Loucy (cell line): ENCODE measurements at regions not wholly inside any gene's neighbourhood (a gene's known extent, or its start where the extent isn't known, plus 50 kb on each side); places are given as distances from the start of the nearest gene placed in this dataset.
A peak's percentile ranks its signal among the peaks of the same experiment; 100 is the strongest.

ENCODE experiments used
- H2AFZ ChIP-seq: fragments of 200-600 bp; sonication (generic); 2 replicates; pipeline ENCODE4 v1.6.0; 2016; ENCODE audit warnings: antibody characterized with exemption, mild to moderate bottlenecking, low read length, moderate library complexity
- H3F3A ChIP-seq: fragments of 200-600 bp; 2 replicates; pipeline ENCODE4 v1.6.0; 2016; ENCODE audit warnings: antibody characterized with exemption, low read depth, mild to moderate bottlenecking
- H3K27me3 ChIP-seq: fragments of 200-600 bp; sonication (generic); 2 replicates; pipeline ENCODE4 v1.6.1; 2014; ENCODE audit warnings: low read length, mild to moderate bottlenecking; ENCODE audit not compliant: insufficient read depth, poor library complexity, severe bottlenecking
- H3K36me3 ChIP-seq: fragments of 200-600 bp; sonication (generic); 2 replicates; pipeline ENCODE4 v1.6.1; 2016; ENCODE audit warnings: low read length; ENCODE audit not compliant: insufficient read depth
- H3K4me1 ChIP-seq: fragments of 200-600 bp; sonication (generic); 2 replicates; pipeline ENCODE4 v1.5.1; 2014; ENCODE audit warnings: low read length, mild to moderate bottlenecking; ENCODE audit not compliant: insufficient read depth, poor library complexity, severe bottlenecking
- H3K4me2 ChIP-seq: fragments of 200-600 bp; sonication (generic); 2 replicates; pipeline ENCODE4 v1.6.0; 2014; ENCODE audit warnings: antibody characterized with exemption, low read length, low read depth, mild to moderate bottlenecking; ENCODE audit not compliant: poor library complexity, severe bottlenecking
- H3K4me3 ChIP-seq: fragments of 200-600 bp; sonication (generic); 2 replicates; pipeline ENCODE4 v1.5.1; 2014; ENCODE audit warnings: low read length, mild to moderate bottlenecking, mixed read lengths; ENCODE audit not compliant: poor library complexity, severe bottlenecking
- H3K79me2 ChIP-seq: fragments of 200-600 bp; sonication (generic); 2 replicates; pipeline ENCODE4 v1.6.1; 2014; ENCODE audit warnings: low read length; ENCODE audit not compliant: insufficient read depth
- H3K9ac ChIP-seq: fragments of 200-600 bp; sonication (generic); 2 replicates; pipeline ENCODE4 v1.6.0; 2014; ENCODE audit warnings: mild to moderate bottlenecking, low read depth, low read length, moderate library complexity; ENCODE audit not compliant: poor library complexity, severe bottlenecking
- H3K9me2 ChIP-seq: fragments of 200-600 bp; sonication (generic); replicated peaks from 2 replicates; pipeline ENCODE4 v1.6.1; 2016; ENCODE audit warnings: low read depth, low read length, mixed read lengths
- H3K9me3 ChIP-seq: fragments of 200-600 bp; sonication (generic); 2 replicates; pipeline ENCODE4 v1.6.1; 2014; ENCODE audit warnings: mild to moderate bottlenecking, antibody characterized with exemption, low read length, low read depth; ENCODE audit not compliant: insufficient read depth
- H4K20me1 ChIP-seq: fragments of 200-600 bp; sonication (generic); 2 replicates; pipeline ENCODE4 v1.6.0; 2014; ENCODE audit warnings: antibody characterized with exemption, low read length, mild to moderate bottlenecking; ENCODE audit not compliant: insufficient read depth, poor library complexity, severe bottlenecking
- CTCF ChIP-seq: fragments of 200-600 bp; sonication (generic); conservative IDR thresholded peaks from 2 replicates; pipeline ENCODE4 v1.5.1; 2014; ENCODE audit warnings: mild to moderate bottlenecking, antibody characterized with exemption, low read length
- EZH2phosphoT487 ChIP-seq: fragments of 200-600 bp; IDR thresholded peaks from 2 replicates; pipeline ENCODE4 v1.6.1; 2018; ENCODE audit warnings: antibody characterized with exemption, mild to moderate bottlenecking, moderate library complexity, borderline replicate concordance

GRCh38 chr3:59542276-59542675 is 492.5 kb upstream of the CFAP20DC start:
- Histone ChIP-seq H3K9me3 (no peaks in the 10 kb centered on the region), H3K4me1 (peaks cover 54% of the 10 kb centered on the region), H3F3A (no peaks in the 10 kb centered on the region; the same call in 1 of the 2 replicates), H3K36me3 (no peaks in the 10 kb centered on the region), H4K20me1 (no peaks in the 10 kb centered on the region), H3K27me3 (no peaks in the 10 kb centered on the region), H2AFZ (peak overlapping the region; percentile 21; the same call in 1 of the 2 replicates), H3K9me2 (no peaks in the 10 kb centered on the region), H3K4me3 (peak overlapping the region; percentile 10), H3K79me2 (no peaks in the 10 kb centered on the region), H3K4me2 (peak overlapping the region; percentile 54), H3K9ac (peak overlapping the region; percentile 21)
- TF ChIP-seq EZH2phosphoT487: no peak
- TF ChIP-seq CTCF: no peak

- no peaks in the 10 kb centered on the region; the same call in 1 of the 2 replicates for H3F3A ChIP-seq
- H3K79me2 ChIP-seq: no peaks in the 10 kb centered on the region
- H3K4me1 ChIP-seq: peaks cover 54% of the 10 kb centered on the region
- H3K4me3 ChIP-seq: no peak overlapping the region
- no peak overlapping the region for H3K9ac ChIP-seq
- no peaks in the 10 kb centered on the region for H3K36me3 ChIP-seq
- H3K27me3 ChIP-seq: no peaks in the 10 kb centered on the region
- no peaks in the 10 kb centered on the region for H3K9me2 ChIP-seq
- TF ChIP-seq CTCF (no peak), EZH2phosphoT487 (no peak)
- H4K20me1 ChIP-seq: no peaks in the 10 kb centered on the region
- peak overlapping the region; percentile 45 for H2AFZ ChIP-seq
- H3K9me3 ChIP-seq: no peaks in the 10 kb centered on the region
- no peak overlapping the region for H3K4me2 ChIP-seq
Observed at GRCh38 chr3:59540696-59541095, 490.9 kb upstream of the CFAP20DC start.

GRCh38 chr3:59540241-59540640 is 490.4 kb upstream of the CFAP20DC start:
- Histone ChIP-seq H3K4me3 (no peak overlapping the region), H3K4me1 (peaks cover 49% of the 10 kb centered on the region), H3K4me2 (no peak overlapping the region), H3K9me3 (no peaks in the 10 kb centered on the region), H2AFZ (peak overlapping the region; percentile 45), H4K20me1 (no peaks in the 10 kb centered on the region), H3F3A (no peaks in the 10 kb centered on the region; the same call in 1 of the 2 replicates), H3K9me2 (no peaks in the 10 kb centered on the region), H3K79me2 (no peaks in the 10 kb centered on the region), H3K36me3 (no peaks in the 10 kb centered on the region), H3K27me3 (no peaks in the 10 kb centered on the region), H3K9ac (no peak overlapping the region)
- TF ChIP-seq EZH2phosphoT487 (no peak), CTCF (no peak)
